SW480 (cell line): ENCODE measurements at regions not wholly inside any gene's neighbourhood (a gene's known extent, or its start where the extent isn't known, plus 50 kb on each side); places are given as distances from the start of the nearest gene placed in this dataset.

Experiments used
- DNase-seq: peaks from one replicate; pipeline ENCODE4 v3.0.0-alpha.2; 2016; ENCODE audit warnings: low spot score

GRCh38 chr11:43626798-43627197 is 53.7 kb upstream of the HSD17B12 start:
- DNase-seq = no peak
